ENCODE measurements at regions not wholly inside any gene's neighbourhood (a gene's known extent, or its start where the extent isn't known, plus 50 kb on each side); places are given as distances from the start of the nearest gene placed in this dataset.
A peak's percentile ranks its signal among the peaks of the same experiment; 100 is the strongest.

DNA sequence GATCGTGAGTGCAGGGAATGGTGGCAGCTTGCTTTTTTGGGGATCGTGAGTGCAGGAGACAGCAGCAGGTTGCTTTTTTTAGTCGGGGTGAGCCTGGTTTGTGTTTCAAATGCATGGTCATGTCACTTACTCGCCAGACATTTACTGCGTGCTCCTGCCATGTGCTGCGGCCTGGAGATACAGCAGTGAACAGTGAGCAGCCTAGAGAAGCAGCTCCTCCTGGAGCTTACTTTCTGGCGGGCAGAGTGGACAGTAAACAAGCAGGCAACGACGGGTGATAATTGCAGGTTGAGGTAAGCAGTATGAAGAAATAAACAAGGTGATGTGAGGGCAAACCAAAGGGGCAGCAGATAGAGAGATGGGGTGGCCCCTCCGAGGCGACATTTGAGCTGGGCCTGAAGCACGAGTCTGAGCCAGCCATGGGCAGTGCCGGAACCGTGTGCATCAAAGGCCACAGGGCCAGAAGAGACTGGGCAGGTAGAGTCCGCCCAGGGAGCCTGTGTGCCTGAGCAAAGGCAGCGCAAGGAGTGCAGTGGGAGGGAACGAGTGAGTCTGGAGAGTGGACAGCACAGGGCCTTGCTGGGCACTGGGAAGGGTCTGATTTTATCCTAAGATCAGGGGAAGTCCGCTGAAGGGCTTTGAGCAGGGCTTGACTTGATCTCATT, 57.3 kb upstream of the RASA2 start:
- intact Hi-C loops (cut with DNase I): no loop called here
- DNase-seq (no peak), ATAC-seq (no peak), FAIRE-seq (no peak)
- H3K36me3 ChIP-seq: no peaks in the 10 kb centered on the region
- H3K4me1 ChIP-seq: peaks cover 24 to 53% (median 44%) of the 10 kb centered on the region in 3 donors
- no peak for TF ChIP-seq CTCF (IDR thresholded peaks at IDR 0.05)
- no peak overlapping the region for H3K4me3 ChIP-seq
- no peaks in the 10 kb centered on the region for H3K27me3 ChIP-seq
- 81% methylated on average over 18 of the region's 18 CpGs for WGBS, 2 donors
- H3K9me3 ChIP-seq: no peaks in the 10 kb centered on the region
- no peak overlapping the region for H3K27ac ChIP-seq

GRCh38 chr3:141430316-141430715, 56.5 kb upstream of the RASA2 start:
- Histone ChIP-seq H3K4me1 (peaks cover 16 to 52% (median 42%) of the 10 kb centered on the region in 3 donors), H3K36me3 (no peaks in the 10 kb centered on the region), H3K27ac (no peak overlapping the region), H3K27me3 (no peaks in the 10 kb centered on the region), H3K9me3 (no peaks in the 10 kb centered on the region), H3K4me3 (no peak overlapping the region)
- no peak for TF ChIP-seq CTCF (IDR thresholded peaks at IDR 0.05)
- DNase-seq (no peak), ATAC-seq (no peak), FAIRE-seq (no peak)
- intact Hi-C loops (cut with DNase I): no loop called here
- WGBS, 2 donors: 95 to 98% methylated on average over 6 of the region's 6 CpGs

GRCh38 chr3:141431411-141432378, 55.1 kb upstream of the RASA2 start:
- Histone ChIP-seq H3K36me3 (no peaks in the 10 kb centered on the region), H3K4me3 (no peak overlapping the region), H3K27me3 (no peaks in the 10 kb centered on the region), H3K4me1 (peaks cover 4 to 51% (median 28%) of the 10 kb centered on the region in 3 donors), H3K27ac (peak overlapping the region in 2 of 4 donors; percentile 25 to 34), H3K9me3 (no peaks in the 10 kb centered on the region)
- intact Hi-C loops (cut with DNase I): no loop called here
- TF ChIP-seq CTCF (IDR thresholded peaks at IDR 0.05): no peak
- DNase-seq (no peak), ATAC-seq (peak; percentile 55 to 75 (median 62)), FAIRE-seq (no peak)
- WGBS, 2 donors: 48 to 58% methylated on average over 18 of the region's 18 CpGs

GRCh38 chr3:141432904-141433303, 53.9 kb upstream of the RASA2 start:
- no peak overlapping the region for H3K4me3 ChIP-seq
- H3K27ac ChIP-seq: no peak overlapping the region
- WGBS, 2 donors: 77 to 80% methylated on average over 2 of the region's 2 CpGs
- H3K27me3 ChIP-seq: no peaks in the 10 kb centered on the region
- DNase-seq (no peak), ATAC-seq (no peak), FAIRE-seq (no peak)
- H3K4me1 ChIP-seq: peaks cover 0 to 40% (median 22%) of the 10 kb centered on the region in 3 donors
- H3K9me3 ChIP-seq: no peaks in the 10 kb centered on the region
- intact Hi-C loops (cut with DNase I): no loop called here
- no peak for TF ChIP-seq CTCF (IDR thresholded peaks at IDR 0.05)
- H3K36me3 ChIP-seq: no peaks in the 10 kb centered on the region
